ENCODE measurements at regions not wholly inside any gene's neighbourhood (a gene's known extent, or its start where the extent isn't known, plus 50 kb on each side); places are given as distances from the start of the nearest gene placed in this dataset.

DNA sequence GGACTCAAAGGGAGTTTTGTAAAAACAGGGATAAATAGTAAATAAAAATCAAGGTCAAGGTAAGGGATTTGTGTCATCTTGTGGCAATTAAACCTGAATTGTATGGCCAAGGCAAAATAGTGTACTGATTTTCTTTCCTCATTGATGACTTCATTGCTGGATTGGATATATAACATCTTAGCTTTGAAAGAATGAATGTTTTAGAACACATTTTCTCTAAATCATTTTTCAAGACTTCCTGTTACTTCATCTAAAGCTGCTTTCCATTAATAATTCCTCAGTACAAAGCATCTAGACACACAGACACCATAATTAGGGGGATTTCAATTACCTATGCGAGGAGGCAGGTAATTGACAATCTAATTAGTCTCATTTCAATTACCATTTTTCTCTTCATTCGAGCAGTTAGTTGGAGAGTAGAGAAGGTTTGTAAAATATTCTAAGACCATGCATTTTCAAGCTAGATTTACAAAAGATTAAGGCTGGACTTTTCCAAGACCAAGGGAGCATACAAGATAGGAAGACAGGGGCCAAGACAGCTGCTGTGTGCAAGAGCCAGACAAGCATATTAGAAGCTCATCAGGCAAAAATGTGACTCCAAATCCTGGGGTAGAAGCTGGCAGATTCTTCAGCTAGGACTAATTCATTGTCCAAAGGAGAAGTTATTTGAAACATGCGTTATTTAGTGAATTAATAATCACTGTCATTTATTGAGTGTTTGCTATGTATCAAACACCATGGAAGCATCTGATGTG, 253.6 kb downstream of the EPHA4 start:
- Histone ChIP-seq H3K4me1 (ENCODE audit: control insufficient read depth in 2 of 2, insufficient read depth in 2 of 2, low read length in 2 of 2) (peaks cover 0 to 4% of the 10 kb centered on the region in 2 donors), H3K36me3 (ENCODE audit: control insufficient read depth in 2 of 2, insufficient read depth in 2 of 2, low read length in 2 of 2) (no peaks in the 10 kb centered on the region), H3K9me3 (ENCODE audit: control insufficient read depth in 2 of 2, low read length in 2 of 2) (no peaks in the 10 kb centered on the region), H3K4me3 (ENCODE audit: low read length in 2 of 2) (no peak overlapping the region), H3K27me3 (ENCODE audit: control insufficient read depth in 2 of 2, insufficient read depth in 2 of 2, low read length in 2 of 2) (no peaks in the 10 kb centered on the region), H3K27ac (ENCODE audit: low read depth in 2 of 2, low read length in 2 of 2) (no peak overlapping the region), H3K9ac (ENCODE audit: low read depth in 1 of 2, low read length in 2 of 2) (no peak overlapping the region)

DNA sequence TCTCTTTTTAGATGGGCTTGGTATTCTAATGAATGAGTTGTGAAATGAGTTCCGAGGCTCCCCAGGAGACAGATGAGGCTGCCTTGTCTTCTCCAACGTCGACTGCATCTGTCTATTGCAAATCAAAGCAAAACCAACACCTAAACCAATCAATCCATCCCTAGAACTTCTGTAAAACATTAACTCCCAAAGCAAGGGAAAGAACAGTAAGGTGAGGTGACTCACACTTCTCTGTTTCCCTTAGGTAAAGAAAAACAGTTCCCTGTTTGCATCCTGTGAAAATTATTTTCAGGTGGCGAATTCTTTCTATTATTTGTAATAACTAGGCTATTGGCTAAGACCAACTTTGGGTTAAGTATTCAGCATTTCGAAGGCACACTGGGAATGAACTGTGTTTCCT, 249.4 kb downstream of the EPHA4 start:
- no peak overlapping the region for H3K27ac ChIP-seq (ENCODE audit: low read depth in 2 of 2, low read length in 2 of 2)
- H3K4me1 ChIP-seq (ENCODE audit: control insufficient read depth in 2 of 2, insufficient read depth in 2 of 2, low read length in 2 of 2), result peaks cover 0 to 4% of the 10 kb centered on the region in 2 donors
- no peak overlapping the region for H3K9ac ChIP-seq (ENCODE audit: low read depth in 1 of 2, low read length in 2 of 2)
- H3K27me3 ChIP-seq (ENCODE audit: control insufficient read depth in 2 of 2, insufficient read depth in 2 of 2, low read length in 2 of 2), result no peaks in the 10 kb centered on the region
- no peaks in the 10 kb centered on the region for H3K9me3 ChIP-seq (ENCODE audit: control insufficient read depth in 2 of 2, low read length in 2 of 2)
- no peaks in the 10 kb centered on the region for H3K36me3 ChIP-seq (ENCODE audit: control insufficient read depth in 2 of 2, insufficient read depth in 2 of 2, low read length in 2 of 2)
- H3K4me3 ChIP-seq (ENCODE audit: low read length in 2 of 2), result no peak overlapping the region

DNA sequence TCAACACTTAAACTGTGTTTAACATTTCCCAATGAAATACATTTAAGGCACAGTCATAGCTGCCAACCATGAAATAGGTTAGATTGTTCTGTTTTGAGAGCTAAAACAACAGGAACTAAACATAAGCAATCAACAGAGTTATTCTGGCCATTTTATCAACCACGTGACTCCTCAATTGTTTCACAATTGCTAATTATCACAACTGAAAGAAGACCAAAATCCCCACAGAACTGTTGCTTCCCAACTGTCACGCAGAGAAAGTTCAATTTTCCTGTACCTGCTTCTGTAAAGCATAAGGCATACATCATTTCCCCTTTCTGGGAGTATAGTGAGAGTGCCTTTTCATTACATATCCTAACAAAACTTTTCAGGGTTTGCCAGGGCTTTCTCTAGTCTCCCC, 248.6 kb downstream of the EPHA4 start:
- Histone ChIP-seq H3K9me3 (ENCODE audit: control insufficient read depth in 2 of 2, low read length in 2 of 2) (no peaks in the 10 kb centered on the region), H3K4me3 (ENCODE audit: low read length in 2 of 2) (no peak overlapping the region), H3K4me1 (ENCODE audit: control insufficient read depth in 2 of 2, insufficient read depth in 2 of 2, low read length in 2 of 2) (peaks cover 0 to 4% of the 10 kb centered on the region in 2 donors), H3K9ac (ENCODE audit: low read depth in 1 of 2, low read length in 2 of 2) (no peak overlapping the region), H3K36me3 (ENCODE audit: control insufficient read depth in 2 of 2, insufficient read depth in 2 of 2, low read length in 2 of 2) (no peaks in the 10 kb centered on the region), H3K27me3 (ENCODE audit: control insufficient read depth in 2 of 2, insufficient read depth in 2 of 2, low read length in 2 of 2) (no peaks in the 10 kb centered on the region), H3K27ac (ENCODE audit: low read depth in 2 of 2, low read length in 2 of 2) (no peak overlapping the region)

DNA sequence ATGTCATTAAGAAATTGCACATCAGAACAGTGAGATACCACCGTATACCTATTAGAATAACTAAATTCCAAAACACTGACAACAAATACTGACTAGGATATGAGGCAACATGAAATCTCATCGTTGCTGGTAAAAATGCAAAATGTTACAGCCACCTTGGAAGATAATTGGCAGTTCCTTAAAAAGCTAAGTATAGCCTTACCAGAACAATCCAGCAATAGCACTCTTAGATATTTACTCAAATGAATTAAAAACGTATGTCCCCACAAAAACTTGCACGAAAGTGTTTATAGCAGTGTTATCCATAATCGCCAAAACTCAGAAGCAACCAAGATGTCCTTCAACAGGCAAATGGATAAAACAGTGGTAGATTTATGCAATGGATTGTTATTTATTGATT, 241.7 kb downstream of the EPHA4 start:
- no peak overlapping the region for H3K4me3 ChIP-seq (ENCODE audit: low read length in 2 of 2)
- no peaks in the 10 kb centered on the region for H3K36me3 ChIP-seq (ENCODE audit: control insufficient read depth in 2 of 2, insufficient read depth in 2 of 2, low read length in 2 of 2)
- no peak overlapping the region for H3K9ac ChIP-seq (ENCODE audit: low read depth in 1 of 2, low read length in 2 of 2)
- H3K9me3 ChIP-seq (ENCODE audit: control insufficient read depth in 2 of 2, low read length in 2 of 2), result no peaks in the 10 kb centered on the region
- no peaks in the 10 kb centered on the region for H3K4me1 ChIP-seq (ENCODE audit: control insufficient read depth in 2 of 2, insufficient read depth in 2 of 2, low read length in 2 of 2)
- H3K27ac ChIP-seq (ENCODE audit: low read depth in 2 of 2, low read length in 2 of 2), result no peak overlapping the region
- H3K27me3 ChIP-seq (ENCODE audit: control insufficient read depth in 2 of 2, insufficient read depth in 2 of 2, low read length in 2 of 2), result no peaks in the 10 kb centered on the region

DNA sequence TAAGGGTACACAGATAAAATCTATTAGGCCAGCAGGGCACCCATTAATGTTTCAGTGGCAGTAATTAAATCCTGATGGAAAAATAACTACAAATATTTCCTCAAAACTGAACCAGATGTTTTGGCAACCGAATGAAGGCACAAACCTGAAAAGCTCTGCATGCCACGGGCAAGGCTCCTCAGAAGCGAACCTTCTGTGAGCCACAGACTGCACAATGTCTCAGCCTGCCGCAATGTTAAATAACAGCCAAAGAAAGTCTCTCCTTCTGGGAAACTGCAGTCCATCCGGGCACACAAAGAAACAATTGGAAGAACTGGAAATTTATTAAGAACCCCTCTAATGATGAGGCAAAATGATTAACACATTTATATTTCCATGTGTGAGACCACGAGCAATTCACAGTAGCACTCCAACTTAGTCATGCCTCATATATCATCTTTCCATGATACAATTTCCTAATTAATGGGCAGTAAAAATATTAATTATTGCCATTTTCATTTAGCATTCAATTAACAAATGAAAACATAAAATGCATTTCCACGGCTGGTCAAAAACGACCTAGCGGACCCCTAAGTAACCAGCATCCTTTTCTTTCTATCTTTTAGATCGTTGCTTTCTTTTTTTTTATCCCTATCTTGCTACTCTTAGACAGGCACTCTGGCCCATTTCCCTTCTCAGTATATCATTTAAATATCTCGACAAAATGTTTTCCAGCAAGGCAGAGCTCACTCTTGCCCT, 237.5 kb downstream of the EPHA4 start:
- no peaks in the 10 kb centered on the region for H3K27me3 ChIP-seq (ENCODE audit: control insufficient read depth in 2 of 2, insufficient read depth in 2 of 2, low read length in 2 of 2)
- H3K9ac ChIP-seq (ENCODE audit: low read depth in 1 of 2, low read length in 2 of 2), result no peak overlapping the region
- H3K36me3 ChIP-seq (ENCODE audit: control insufficient read depth in 2 of 2, insufficient read depth in 2 of 2, low read length in 2 of 2), result no peaks in the 10 kb centered on the region
- no peak overlapping the region for H3K27ac ChIP-seq (ENCODE audit: low read depth in 2 of 2, low read length in 2 of 2)
- no peaks in the 10 kb centered on the region for H3K4me1 ChIP-seq (ENCODE audit: control insufficient read depth in 2 of 2, insufficient read depth in 2 of 2, low read length in 2 of 2)
- H3K4me3 ChIP-seq (ENCODE audit: low read length in 2 of 2), result no peak overlapping the region
- H3K9me3 ChIP-seq (ENCODE audit: control insufficient read depth in 2 of 2, low read length in 2 of 2), result no peaks in the 10 kb centered on the region

DNA sequence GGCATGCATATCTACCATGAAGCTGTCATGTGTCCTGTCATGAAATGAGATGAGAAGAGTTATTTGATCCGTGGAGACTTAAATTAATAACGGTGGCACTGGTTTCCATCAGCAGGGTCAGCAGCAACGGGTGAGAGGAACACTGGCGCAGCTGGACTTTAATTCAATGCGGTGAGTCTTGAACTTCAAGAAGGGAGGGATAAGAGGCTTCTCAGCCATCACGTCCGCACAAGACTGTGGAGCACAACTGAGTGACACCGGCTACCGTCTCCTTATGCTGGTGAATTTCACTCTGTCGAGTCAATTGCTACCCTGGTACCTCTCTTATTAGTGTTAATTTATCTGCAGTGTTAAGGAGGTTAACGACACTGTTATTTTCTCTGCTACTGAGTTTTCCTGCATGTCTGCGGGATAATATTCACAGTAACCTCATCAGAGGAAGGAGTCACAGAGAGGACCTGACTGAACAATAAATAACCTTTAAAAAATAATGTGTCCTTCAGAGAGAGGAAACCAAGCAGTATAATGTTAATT, 236.8 kb downstream of the EPHA4 start:
- no peak overlapping the region for H3K9ac ChIP-seq (ENCODE audit: low read depth in 1 of 2, low read length in 2 of 2)
- no peaks in the 10 kb centered on the region for H3K4me1 ChIP-seq (ENCODE audit: control insufficient read depth in 2 of 2, insufficient read depth in 2 of 2, low read length in 2 of 2)
- H3K9me3 ChIP-seq (ENCODE audit: control insufficient read depth in 2 of 2, low read length in 2 of 2), result no peaks in the 10 kb centered on the region
- no peak overlapping the region for H3K4me3 ChIP-seq (ENCODE audit: low read length in 2 of 2)
- H3K27me3 ChIP-seq (ENCODE audit: control insufficient read depth in 2 of 2, insufficient read depth in 2 of 2, low read length in 2 of 2), result no peaks in the 10 kb centered on the region
- H3K27ac ChIP-seq (ENCODE audit: low read depth in 2 of 2, low read length in 2 of 2), result no peak overlapping the region
- H3K36me3 ChIP-seq (ENCODE audit: control insufficient read depth in 2 of 2, insufficient read depth in 2 of 2, low read length in 2 of 2), result no peaks in the 10 kb centered on the region

DNA sequence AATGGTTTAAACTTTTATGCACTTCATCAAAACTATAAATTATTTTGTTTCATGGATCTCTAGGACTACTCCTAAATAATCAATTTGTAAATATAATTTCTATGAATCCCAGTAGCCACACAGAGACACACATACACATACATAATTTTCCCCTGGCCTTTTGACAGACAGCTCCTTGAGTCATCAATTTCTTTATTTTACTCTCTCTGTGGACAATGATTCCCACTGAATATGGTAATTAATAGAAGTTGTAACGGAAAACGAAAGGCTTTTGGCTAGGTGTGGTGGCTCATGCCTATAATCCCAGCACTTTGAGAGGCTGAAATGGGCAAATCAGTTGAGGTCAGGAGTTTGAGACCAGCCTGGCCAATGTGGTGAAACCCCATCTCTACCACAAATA, 235.1 kb downstream of the EPHA4 start:
- Histone ChIP-seq H3K27me3 (ENCODE audit: control insufficient read depth in 2 of 2, insufficient read depth in 2 of 2, low read length in 2 of 2) (no peaks in the 10 kb centered on the region), H3K4me3 (ENCODE audit: low read length in 2 of 2) (no peak overlapping the region), H3K9me3 (ENCODE audit: control insufficient read depth in 2 of 2, low read length in 2 of 2) (no peaks in the 10 kb centered on the region), H3K4me1 (ENCODE audit: control insufficient read depth in 2 of 2, insufficient read depth in 2 of 2, low read length in 2 of 2) (no peaks in the 10 kb centered on the region), H3K9ac (ENCODE audit: low read depth in 1 of 2, low read length in 2 of 2) (no peak overlapping the region), H3K36me3 (ENCODE audit: control insufficient read depth in 2 of 2, insufficient read depth in 2 of 2, low read length in 2 of 2) (no peaks in the 10 kb centered on the region), H3K27ac (ENCODE audit: low read depth in 2 of 2, low read length in 2 of 2) (no peak overlapping the region)

DNA sequence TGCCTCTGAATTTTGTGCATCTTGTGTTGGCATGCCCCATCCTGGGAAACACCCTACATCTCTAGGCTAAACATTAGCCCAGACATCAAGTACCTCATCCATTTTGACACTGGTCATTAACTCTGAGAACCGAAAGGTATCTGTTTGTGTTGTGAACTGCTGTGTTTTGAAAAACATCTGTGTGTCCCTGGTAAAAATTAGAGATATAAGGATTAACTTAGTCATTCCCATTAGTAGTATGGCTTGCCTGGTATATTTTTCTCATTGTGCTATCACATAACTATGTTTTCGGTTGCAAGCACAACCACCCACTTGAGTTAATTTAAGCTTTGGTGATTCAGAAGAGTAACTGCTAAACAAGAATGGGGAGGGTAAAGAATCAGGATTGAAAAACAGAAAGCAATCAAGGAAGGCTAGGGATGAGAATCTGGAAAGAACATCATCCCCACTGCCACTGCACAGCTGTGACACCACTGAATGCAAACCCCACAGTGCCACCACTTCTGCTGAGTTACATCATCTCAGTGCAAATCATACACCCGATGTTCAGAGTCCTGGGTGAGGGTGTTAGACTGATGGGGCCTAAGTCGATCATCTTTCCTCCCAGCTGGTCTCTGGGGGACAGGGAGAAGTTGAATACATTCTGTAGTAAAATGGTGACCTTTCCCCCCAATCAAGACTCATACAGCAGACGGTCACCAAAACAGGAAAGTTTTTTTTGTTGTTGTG, 234.0 kb downstream of the EPHA4 start:
- Histone ChIP-seq H3K4me1 (ENCODE audit: control insufficient read depth in 2 of 2, insufficient read depth in 2 of 2, low read length in 2 of 2) (no peaks in the 10 kb centered on the region), H3K36me3 (ENCODE audit: control insufficient read depth in 2 of 2, insufficient read depth in 2 of 2, low read length in 2 of 2) (no peaks in the 10 kb centered on the region), H3K4me3 (ENCODE audit: low read length in 2 of 2) (no peak overlapping the region), H3K27me3 (ENCODE audit: control insufficient read depth in 2 of 2, insufficient read depth in 2 of 2, low read length in 2 of 2) (no peaks in the 10 kb centered on the region), H3K27ac (ENCODE audit: low read depth in 2 of 2, low read length in 2 of 2) (no peak overlapping the region), H3K9ac (ENCODE audit: low read depth in 1 of 2, low read length in 2 of 2) (no peak overlapping the region), H3K9me3 (ENCODE audit: control insufficient read depth in 2 of 2, low read length in 2 of 2) (no peaks in the 10 kb centered on the region)

DNA sequence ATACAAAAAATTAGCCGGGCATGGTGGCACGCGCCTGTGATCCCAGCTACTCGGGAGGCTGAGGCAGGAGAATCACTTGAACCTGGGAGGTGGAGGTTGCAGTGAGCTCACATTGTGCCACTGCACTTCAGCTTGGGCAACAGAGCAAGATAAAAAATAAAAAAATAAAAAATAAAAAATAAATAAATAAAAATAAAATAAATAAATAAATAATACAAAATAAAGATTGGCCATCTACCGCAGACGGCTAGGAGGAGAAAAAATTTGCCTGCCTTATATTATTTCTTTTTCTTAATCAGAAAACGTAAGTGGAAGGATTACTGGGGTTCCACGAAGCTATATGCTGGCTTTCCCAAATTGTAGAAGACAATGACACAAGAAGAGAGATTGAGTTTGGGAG, 229.7 kb downstream of the EPHA4 start:
- Histone ChIP-seq H3K9ac (ENCODE audit: low read depth in 1 of 2, low read length in 2 of 2) (no peak overlapping the region), H3K4me1 (ENCODE audit: control insufficient read depth in 2 of 2, insufficient read depth in 2 of 2, low read length in 2 of 2) (no peaks in the 10 kb centered on the region), H3K9me3 (ENCODE audit: control insufficient read depth in 2 of 2, low read length in 2 of 2) (no peaks in the 10 kb centered on the region), H3K27ac (ENCODE audit: low read depth in 2 of 2, low read length in 2 of 2) (no peak overlapping the region), H3K27me3 (ENCODE audit: control insufficient read depth in 2 of 2, insufficient read depth in 2 of 2, low read length in 2 of 2) (no peaks in the 10 kb centered on the region), H3K4me3 (ENCODE audit: low read length in 2 of 2) (no peak overlapping the region), H3K36me3 (ENCODE audit: control insufficient read depth in 2 of 2, insufficient read depth in 2 of 2, low read length in 2 of 2) (no peaks in the 10 kb centered on the region)

DNA sequence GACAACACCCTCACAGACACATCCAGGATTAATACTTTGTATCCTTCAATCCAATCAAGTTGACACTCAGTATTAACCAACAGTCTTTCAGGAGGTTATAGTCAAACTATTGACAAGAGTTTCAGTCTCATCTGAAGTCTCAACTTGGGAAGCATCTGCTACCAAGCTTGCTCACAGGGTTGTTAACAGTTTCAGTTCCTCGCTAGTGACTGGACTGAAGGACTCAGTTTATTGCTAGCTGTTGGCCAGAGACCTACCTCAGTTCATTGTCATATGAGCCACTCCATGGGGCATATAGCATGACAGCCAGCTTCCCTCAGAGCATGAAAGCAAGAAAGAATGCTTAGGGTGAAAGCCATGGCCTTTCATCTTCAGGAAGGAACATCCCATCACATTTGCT, 228.6 kb downstream of the EPHA4 start:
- H3K9me3 ChIP-seq (ENCODE audit: control insufficient read depth in 2 of 2, low read length in 2 of 2), result no peaks in the 10 kb centered on the region
- no peaks in the 10 kb centered on the region for H3K36me3 ChIP-seq (ENCODE audit: control insufficient read depth in 2 of 2, insufficient read depth in 2 of 2, low read length in 2 of 2)
- no peaks in the 10 kb centered on the region for H3K4me1 ChIP-seq (ENCODE audit: control insufficient read depth in 2 of 2, insufficient read depth in 2 of 2, low read length in 2 of 2)
- no peak overlapping the region for H3K9ac ChIP-seq (ENCODE audit: low read depth in 1 of 2, low read length in 2 of 2)
- H3K27me3 ChIP-seq (ENCODE audit: control insufficient read depth in 2 of 2, insufficient read depth in 2 of 2, low read length in 2 of 2), result no peaks in the 10 kb centered on the region
- H3K4me3 ChIP-seq (ENCODE audit: low read length in 2 of 2), result no peak overlapping the region
- no peak overlapping the region for H3K27ac ChIP-seq (ENCODE audit: low read depth in 2 of 2, low read length in 2 of 2)

Data from mucosa of rectum (tissue), 2 donors.